OCI-LY3 (cell line): ENCODE measurements at regions not wholly inside any gene's neighbourhood (a gene's known extent, or its start where the extent isn't known, plus 50 kb on each side); places are given as distances from the start of the nearest gene placed in this dataset.

Experiments used
- CTCF ChIP-seq: fragments of 200-600, 300-600 bp; sonication (generic); IDR thresholded peaks from 2 replicates; pipeline ENCODE4 v1.5.1; 2014; ENCODE audit warnings: antibody characterized with exemption, low read length, low read depth
- EZH2phosphoT487 ChIP-seq: fragments of 200-600 bp; shearing (Covaris generic); IDR thresholded peaks from 2 replicates; pipeline ENCODE4 v1.6.1; 2018; ENCODE audit warnings: antibody characterized with exemption, mixed run types, low read depth

- TF ChIP-seq CTCF (peak; percentile 77), EZH2phosphoT487 (no peak)
These were observed 157.7 kb downstream of the C11orf91 start for GRCh38 chr11:33542921-33543320.
